Left kidney (tissue), 1 donor: ENCODE measurements at regions not wholly inside any gene's neighbourhood (a gene's known extent, or its start where the extent isn't known, plus 50 kb on each side); places are given as distances from the start of the nearest gene placed in this dataset.
A peak's percentile ranks its signal among the peaks of the same experiment; 100 is the strongest.
"Not testable (repeated sequence)": the region's sequence is repeated elsewhere in the genome, so short reads cannot be mapped to it uniquely, and the experiment has no call there.

Experiments
- DNase-seq: peaks from one replicate; pipeline ENCODE4 v3.0.0-alpha.2; 2013

GRCh38 chr7:16089191-16089590, 332.1 kb downstream of the CRPPA start:
- no peak for DNase-seq

GRCh38 chr7:16086743-16087142, 334.6 kb downstream of the CRPPA start:
- no peak for DNase-seq

GRCh38 chr7:16085780-16086179, 335.6 kb downstream of the CRPPA start:
- not testable (repeated sequence) for DNase-seq

GRCh38 chr7:16084875-16085274, 336.5 kb downstream of the CRPPA start:
- DNase-seq = no peak

- no peak for DNase-seq
Measured at GRCh38 chr7:16084370-16084769, 337.0 kb downstream of the CRPPA start.

GRCh38 chr7:16083931-16084330, 337.4 kb downstream of the CRPPA start:
- no peak for DNase-seq

GRCh38 chr7:16080131-16080530, 341.2 kb downstream of the CRPPA start:
- no peak for DNase-seq

GRCh38 chr7:16079723-16080122, 341.6 kb downstream of the CRPPA start:
- no peak for DNase-seq

- peak; percentile 80 for DNase-seq
Measured at GRCh38 chr7:16078076-16078952, 343.0 kb downstream of the CRPPA start.

- DNase-seq = peak; percentile 76
Measured at GRCh38 chr7:16071246-16071857, 350.0 kb downstream of the CRPPA start.

GRCh38 chr7:16070806-16071205, 350.5 kb downstream of the CRPPA start:
- DNase-seq = no peak

- DNase-seq = no peak
Measured at GRCh38 chr7:16069998-16070397, 351.3 kb downstream of the CRPPA start.

GRCh38 chr7:16068183-16068582, 353.2 kb downstream of the CRPPA start:
- DNase-seq = no peak

- DNase-seq = no peak
Measured at GRCh38 chr7:16067711-16068110, 353.6 kb downstream of the CRPPA start.

- DNase-seq = no peak
Measured at GRCh38 chr7:16066805-16067459, 354.4 kb downstream of the CRPPA start.

- DNase-seq = no peak
Measured at GRCh38 chr7:16065939-16066338, 355.4 kb downstream of the CRPPA start.

GRCh38 chr7:16063716-16064675, 357.3 kb downstream of the CRPPA start:
- no peak for DNase-seq

- no peak for DNase-seq
Measured at GRCh38 chr7:16063221-16063620, 358.1 kb downstream of the CRPPA start.

- DNase-seq = no peak
Measured at GRCh38 chr7:16062269-16062668, 359.1 kb downstream of the CRPPA start.

GRCh38 chr7:16061630-16062029, 359.7 kb downstream of the CRPPA start:
- no peak for DNase-seq

- no peak for DNase-seq
Measured at GRCh38 chr7:16061011-16061410, 360.3 kb downstream of the CRPPA start.

- DNase-seq = no peak
Measured at GRCh38 chr7:16060502-16060901, 360.8 kb downstream of the CRPPA start.
